ENCODE measurements at regions not wholly inside any gene's neighbourhood (a gene's known extent, or its start where the extent isn't known, plus 50 kb on each side); places are given as distances from the start of the nearest gene placed in this dataset.

GRCh38 chr9:89844075-89844474, 239.3 kb downstream of the GADD45G start:
- H3K27me3 ChIP-seq (ENCODE audit: low read length), result no peaks in the 10 kb centered on the region
- no peaks in the 10 kb centered on the region for H3K9me3 ChIP-seq (ENCODE audit: insufficient read depth, low read length)
- H3K9ac ChIP-seq (ENCODE audit: low read length), result no peak overlapping the region
- no peak overlapping the region for H2AFZ ChIP-seq (ENCODE audit: low read depth, low read length, severe bottlenecking)
- no peaks in the 10 kb centered on the region for H4K20me1 ChIP-seq (ENCODE audit: low read depth, low read length)
- no peak overlapping the region for H3K4me3 ChIP-seq (ENCODE audit: insufficient read depth, low read length, poor library complexity, severe bottlenecking)
- TF ChIP-seq CTCF (IDR thresholded peaks at IDR 0.05; ENCODE audit: insufficient read depth, low read length, poor library complexity, severe bottlenecking) (no peak), EZH2phosphoT487 (conservative IDR thresholded peaks at IDR 0.05; ENCODE audit: low read length) (no peak)
- no peaks in the 10 kb centered on the region for H3K36me3 ChIP-seq (ENCODE audit: low read length)
- H3F3A ChIP-seq (ENCODE audit: insufficient read depth), result no peaks in the 10 kb centered on the region
- no peaks in the 10 kb centered on the region for H3K79me2 ChIP-seq (ENCODE audit: insufficient read depth, low read length)
- no peaks in the 10 kb centered on the region for H3K9me2 ChIP-seq (replicated peaks; ENCODE audit: insufficient read depth, low read length)
- no peak overlapping the region for H3K4me2 ChIP-seq (ENCODE audit: low read depth, low read length, poor library complexity, severe bottlenecking)
- no peak overlapping the region for H3K27ac ChIP-seq (ENCODE audit: low read depth, low read length)

- Histone ChIP-seq H3K9me3 (ENCODE audit: insufficient read depth, low read length) (no peaks in the 10 kb centered on the region), H3K27ac (ENCODE audit: low read depth, low read length) (no peak overlapping the region), H3K79me2 (ENCODE audit: insufficient read depth, low read length) (no peaks in the 10 kb centered on the region), H3K4me2 (ENCODE audit: low read depth, low read length, poor library complexity, severe bottlenecking) (no peak overlapping the region), H3K4me3 (ENCODE audit: insufficient read depth, low read length, poor library complexity, severe bottlenecking) (no peak overlapping the region), H3F3A (ENCODE audit: insufficient read depth) (no peaks in the 10 kb centered on the region), H2AFZ (ENCODE audit: low read depth, low read length, severe bottlenecking) (no peak overlapping the region), H3K9me2 (replicated peaks; ENCODE audit: insufficient read depth, low read length) (no peaks in the 10 kb centered on the region), H3K27me3 (ENCODE audit: low read length) (no peaks in the 10 kb centered on the region), H4K20me1 (ENCODE audit: low read depth, low read length) (no peaks in the 10 kb centered on the region), H3K36me3 (ENCODE audit: low read length) (no peaks in the 10 kb centered on the region), H3K9ac (ENCODE audit: low read length) (no peak overlapping the region)
- TF ChIP-seq EZH2phosphoT487 (conservative IDR thresholded peaks at IDR 0.05; ENCODE audit: low read length) (no peak), CTCF (IDR thresholded peaks at IDR 0.05; ENCODE audit: insufficient read depth, low read length, poor library complexity, severe bottlenecking) (no peak)
Observed at GRCh38 chr9:89844535-89844934, 239.7 kb downstream of the GADD45G start.

DNA sequence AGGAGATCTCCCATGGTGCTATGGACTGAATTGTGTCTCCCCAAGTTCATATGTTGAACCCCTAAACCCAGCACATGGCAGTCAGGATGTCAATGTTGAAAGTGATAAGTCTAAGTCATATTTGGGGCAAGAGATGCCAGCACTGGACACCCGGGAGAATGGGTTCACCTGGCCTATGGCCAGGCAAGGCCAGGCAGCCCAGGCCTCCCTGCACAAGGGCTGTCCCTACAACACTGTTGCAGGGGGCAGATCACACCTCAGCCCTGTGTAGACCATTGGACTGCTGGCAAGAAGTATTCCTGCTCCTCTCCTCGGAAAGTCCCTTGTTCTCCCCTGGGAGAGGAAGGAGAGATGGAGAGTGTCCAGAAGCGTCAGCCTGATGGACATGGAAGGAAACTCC, 240.5 kb downstream of the GADD45G start:
- no peaks in the 10 kb centered on the region for H3K9me3 ChIP-seq (ENCODE audit: insufficient read depth, low read length)
- no peaks in the 10 kb centered on the region for H3K36me3 ChIP-seq (ENCODE audit: low read length)
- H3K27ac ChIP-seq (ENCODE audit: low read depth, low read length), result no peak overlapping the region
- no peak overlapping the region for H3K4me3 ChIP-seq (ENCODE audit: insufficient read depth, low read length, poor library complexity, severe bottlenecking)
- no peaks in the 10 kb centered on the region for H3K9me2 ChIP-seq (replicated peaks; ENCODE audit: insufficient read depth, low read length)
- H3F3A ChIP-seq (ENCODE audit: insufficient read depth), result no peaks in the 10 kb centered on the region
- TF ChIP-seq CTCF (IDR thresholded peaks at IDR 0.05; ENCODE audit: insufficient read depth, low read length, poor library complexity, severe bottlenecking) (no peak), EZH2phosphoT487 (conservative IDR thresholded peaks at IDR 0.05; ENCODE audit: low read length) (no peak)
- no peaks in the 10 kb centered on the region for H3K79me2 ChIP-seq (ENCODE audit: insufficient read depth, low read length)
- no peaks in the 10 kb centered on the region for H4K20me1 ChIP-seq (ENCODE audit: low read depth, low read length)
- no peak overlapping the region for H2AFZ ChIP-seq (ENCODE audit: low read depth, low read length, severe bottlenecking)
- H3K27me3 ChIP-seq (ENCODE audit: low read length), result no peaks in the 10 kb centered on the region
- H3K4me2 ChIP-seq (ENCODE audit: low read depth, low read length, poor library complexity, severe bottlenecking), result no peak overlapping the region
- H3K9ac ChIP-seq (ENCODE audit: low read length), result no peak overlapping the region

GRCh38 chr9:89845862-89846261, 241.1 kb downstream of the GADD45G start:
- Histone ChIP-seq H2AFZ (ENCODE audit: low read depth, low read length, severe bottlenecking) (no peak overlapping the region), H3K4me3 (ENCODE audit: insufficient read depth, low read length, poor library complexity, severe bottlenecking) (no peak overlapping the region), H3K79me2 (ENCODE audit: insufficient read depth, low read length) (no peaks in the 10 kb centered on the region), H4K20me1 (ENCODE audit: low read depth, low read length) (no peaks in the 10 kb centered on the region), H3K9me2 (replicated peaks; ENCODE audit: insufficient read depth, low read length) (no peaks in the 10 kb centered on the region), H3K9ac (ENCODE audit: low read length) (no peak overlapping the region), H3K36me3 (ENCODE audit: low read length) (no peaks in the 10 kb centered on the region), H3K27ac (ENCODE audit: low read depth, low read length) (no peak overlapping the region), H3K4me2 (ENCODE audit: low read depth, low read length, poor library complexity, severe bottlenecking) (no peak overlapping the region), H3K27me3 (ENCODE audit: low read length) (no peaks in the 10 kb centered on the region), H3F3A (ENCODE audit: insufficient read depth) (no peaks in the 10 kb centered on the region), H3K9me3 (ENCODE audit: insufficient read depth, low read length) (no peaks in the 10 kb centered on the region)
- TF ChIP-seq EZH2phosphoT487 (conservative IDR thresholded peaks at IDR 0.05; ENCODE audit: low read length), result no peak
- TF ChIP-seq CTCF (IDR thresholded peaks at IDR 0.05; ENCODE audit: insufficient read depth, low read length, poor library complexity, severe bottlenecking), result no peak

Data from SU-DHL-6 (cell line).